NCI-H2171 (cell line): ENCODE measurements at regions not wholly inside any gene's neighbourhood (a gene's known extent, or its start where the extent isn't known, plus 50 kb on each side); places are given as distances from the start of the nearest gene placed in this dataset.
"Not testable (repeated sequence)": the region's sequence is repeated elsewhere in the genome, so short reads cannot be mapped to it uniquely, and the experiment has no call there.

Experiments
- DNase-seq: peaks from one replicate; lab custom pipeline; 2025; lab: John Stamatoyannopoulos, UW

DNA sequence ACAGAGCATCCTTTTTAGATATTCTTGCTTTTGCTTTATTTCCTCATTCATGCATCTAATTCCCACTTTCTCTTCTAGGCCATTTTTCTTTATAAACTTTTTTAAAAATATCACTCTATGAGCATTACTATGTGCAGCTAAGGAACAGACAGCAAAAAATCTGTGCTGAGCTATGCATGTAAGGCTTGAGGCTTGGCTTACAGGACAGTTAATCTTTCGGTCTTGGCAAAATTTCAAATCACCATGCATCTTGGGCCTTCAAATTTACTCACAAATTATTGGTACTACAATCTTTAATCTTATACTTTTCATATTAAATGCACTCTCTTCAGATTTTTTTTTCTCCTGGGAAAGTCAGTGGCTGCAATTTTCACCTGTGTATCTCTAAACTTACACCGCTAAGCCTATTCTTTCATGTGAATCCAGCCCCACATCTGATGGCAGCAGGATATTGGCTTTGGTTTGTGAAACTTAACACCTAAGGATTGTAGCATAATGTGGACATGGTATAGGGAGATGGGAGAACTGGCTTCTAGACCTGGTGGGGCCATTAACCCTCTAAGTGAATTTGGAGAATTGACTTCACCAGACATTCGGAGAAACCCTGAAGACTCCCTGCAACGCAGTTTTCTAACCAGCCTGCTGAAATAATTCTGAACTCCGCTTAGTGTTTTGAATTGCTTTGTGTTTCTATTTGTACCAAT lies 278.3 kb downstream of the SPRY1 start:
- DNase-seq = no peak

DNA sequence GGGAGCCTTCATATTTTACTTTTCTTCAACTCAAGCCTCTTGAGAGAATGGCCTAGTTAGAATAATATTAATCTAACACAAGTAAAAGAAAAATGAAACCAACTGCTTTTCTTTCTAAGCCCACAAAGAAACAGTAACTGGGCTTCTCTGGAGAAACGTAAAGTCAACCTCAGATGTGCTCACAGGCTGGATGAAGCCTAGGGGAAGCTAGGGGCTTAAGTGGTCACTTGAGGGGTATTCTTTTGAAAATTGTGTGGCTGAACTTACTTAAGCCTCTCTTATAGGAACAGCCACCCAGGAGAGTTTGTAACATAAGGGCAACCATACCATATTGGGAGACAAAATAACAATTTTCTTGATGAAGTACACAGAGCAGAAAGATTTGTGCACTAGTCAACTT lies 279.0 kb downstream of the SPRY1 start:
- no peak for DNase-seq

GRCh38 chr4:123676071-123676889 lies 279.7 kb downstream of the SPRY1 start:
- no peak for DNase-seq

- DNase-seq = peak; percentile 46
Measured at GRCh38 chr4:123676890-123677229, 280.3 kb downstream of the SPRY1 start.

DNA sequence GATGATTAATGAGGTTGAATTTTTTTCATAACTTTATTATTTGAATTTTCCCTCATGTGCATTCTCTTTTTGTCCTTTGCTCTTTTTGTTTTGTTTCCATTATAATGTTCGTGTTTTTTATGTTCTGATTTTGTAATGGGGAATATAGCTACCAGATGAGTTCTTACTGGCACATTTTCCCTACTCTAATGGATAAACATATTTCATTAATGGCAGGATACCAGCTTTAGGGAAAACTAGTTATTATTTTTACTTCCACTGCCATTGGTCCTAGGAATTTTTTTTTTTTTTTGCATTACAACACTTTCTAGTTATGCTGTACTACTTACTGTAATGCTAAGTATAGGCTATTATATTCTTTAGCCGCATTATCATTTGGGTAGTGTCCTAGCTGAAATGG lies 286.3 kb downstream of the SPRY1 start:
- no peak for DNase-seq

DNA sequence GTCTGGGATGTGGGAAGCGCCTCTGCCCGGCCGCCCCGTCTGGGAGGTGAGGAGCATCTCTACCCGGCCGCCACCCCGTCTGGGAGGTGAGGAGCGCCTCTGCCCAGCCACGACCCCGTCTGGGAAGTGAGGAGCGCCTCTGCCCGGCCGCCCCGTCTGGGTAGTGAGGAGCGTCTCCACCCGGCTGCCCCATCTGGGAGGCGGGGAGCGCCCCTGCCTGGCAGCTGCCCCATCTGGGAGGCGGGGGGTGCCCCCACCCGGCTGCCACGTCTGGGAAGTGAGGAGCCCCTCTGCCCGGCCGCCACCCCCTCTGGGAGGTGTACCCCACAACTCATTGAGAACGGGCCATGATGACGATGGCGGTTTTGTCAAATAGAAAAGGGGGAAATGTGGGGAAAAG lies 288.3 kb downstream of the SPRY1 start:
- DNase-seq = not testable (repeated sequence)

DNA sequence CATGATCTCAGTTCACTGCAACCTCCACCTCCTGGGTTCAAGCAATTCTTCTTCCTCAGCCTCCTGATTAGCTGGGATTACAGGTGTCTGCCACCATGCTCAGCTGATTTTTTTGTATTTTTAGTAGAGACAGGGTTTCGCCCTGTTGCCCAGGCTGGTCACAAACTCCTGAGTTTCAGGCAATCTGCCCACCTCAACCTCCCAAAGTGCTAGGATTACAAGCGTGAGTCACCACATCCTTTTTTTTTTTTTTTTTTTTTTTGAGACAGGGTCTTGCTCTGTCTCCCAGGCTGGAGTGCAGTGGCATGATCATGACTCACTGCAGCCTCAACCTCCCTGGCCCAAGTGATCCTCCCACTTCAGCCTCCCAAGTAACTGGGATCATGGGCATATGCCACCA lies 298.9 kb downstream of the SPRY1 start:
- DNase-seq = not testable (repeated sequence)

DNA sequence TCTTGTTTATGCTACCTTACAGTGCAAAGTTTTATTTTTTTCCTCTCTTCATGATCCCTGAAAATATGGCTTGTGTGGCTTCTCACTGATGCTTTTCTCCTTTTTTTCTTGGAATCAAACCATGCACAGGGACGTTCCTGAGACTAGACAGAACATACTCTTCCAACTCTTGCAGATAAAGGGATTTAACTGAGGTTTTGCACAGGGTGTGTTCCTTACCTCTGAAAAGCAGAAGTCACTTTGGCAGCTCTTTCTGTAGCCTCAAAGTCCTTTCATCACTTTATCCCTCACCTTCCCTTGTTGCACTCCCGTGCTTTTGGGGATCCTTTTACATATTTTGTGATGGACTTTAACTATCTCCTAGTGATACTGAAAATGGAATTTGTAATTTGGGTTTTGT lies 300.1 kb downstream of the SPRY1 start:
- DNase-seq = no peak

DNA sequence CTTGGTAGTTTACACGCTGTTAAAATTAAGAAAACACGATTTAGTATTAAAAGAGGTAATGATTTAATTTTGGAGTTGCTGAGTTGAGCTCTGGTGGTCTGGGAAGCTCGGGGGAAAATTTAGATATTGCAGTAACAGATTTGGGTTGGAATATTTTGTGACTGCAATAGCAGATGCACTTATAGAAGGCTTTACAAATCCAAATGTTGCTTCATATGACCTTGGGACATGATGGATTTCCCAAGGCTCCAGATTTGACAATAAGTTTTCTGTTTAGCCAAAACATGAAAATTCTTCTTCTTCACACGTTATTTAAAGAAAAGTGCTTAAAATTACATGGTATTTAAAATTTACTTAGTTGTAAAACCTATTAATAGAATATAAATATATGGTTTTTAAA lies 302.0 kb downstream of the SPRY1 start:
- no peak for DNase-seq

DNA sequence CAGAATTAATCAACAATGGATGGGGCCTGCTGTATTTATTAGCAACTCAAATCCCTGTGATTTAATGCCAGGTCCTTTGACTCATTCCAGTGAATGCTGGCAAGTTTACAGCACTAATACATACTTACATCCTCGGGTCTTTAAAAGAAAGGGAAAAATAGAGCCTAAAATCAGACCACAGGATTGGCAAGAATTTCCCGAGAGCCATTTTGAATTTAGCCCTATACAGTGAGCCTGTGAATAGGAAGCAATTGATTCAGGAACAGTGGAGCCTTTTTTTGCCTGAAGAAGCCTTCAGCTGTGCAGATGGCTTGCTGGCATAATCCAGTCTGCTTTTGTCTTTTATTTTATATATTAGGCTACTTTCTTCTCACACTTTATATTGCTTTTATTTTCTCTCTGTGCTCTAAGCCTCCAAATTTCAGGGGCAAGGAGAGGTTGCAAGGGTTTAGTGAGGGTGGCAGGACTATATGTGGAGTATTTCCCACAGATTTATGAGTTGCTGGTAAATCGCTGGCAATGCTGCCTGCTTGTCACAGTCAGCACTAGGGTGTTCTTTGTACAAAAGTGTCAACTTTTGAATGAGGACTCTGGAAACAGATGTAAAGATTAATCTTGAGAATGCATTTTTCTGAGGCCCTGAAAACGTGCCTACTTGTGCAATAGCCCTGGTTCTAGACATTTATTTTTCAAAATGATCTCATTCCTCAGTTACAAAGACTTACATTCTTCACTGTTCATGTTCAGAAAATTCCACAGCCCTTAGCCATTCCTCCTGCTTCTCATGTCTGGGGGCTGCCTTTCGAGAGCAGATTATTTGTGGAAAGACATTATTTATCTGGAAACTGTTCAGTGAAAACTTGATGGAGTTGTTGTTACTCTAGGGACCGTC lies 303.5 kb downstream of the SPRY1 start:
- DNase-seq = no peak

DNA sequence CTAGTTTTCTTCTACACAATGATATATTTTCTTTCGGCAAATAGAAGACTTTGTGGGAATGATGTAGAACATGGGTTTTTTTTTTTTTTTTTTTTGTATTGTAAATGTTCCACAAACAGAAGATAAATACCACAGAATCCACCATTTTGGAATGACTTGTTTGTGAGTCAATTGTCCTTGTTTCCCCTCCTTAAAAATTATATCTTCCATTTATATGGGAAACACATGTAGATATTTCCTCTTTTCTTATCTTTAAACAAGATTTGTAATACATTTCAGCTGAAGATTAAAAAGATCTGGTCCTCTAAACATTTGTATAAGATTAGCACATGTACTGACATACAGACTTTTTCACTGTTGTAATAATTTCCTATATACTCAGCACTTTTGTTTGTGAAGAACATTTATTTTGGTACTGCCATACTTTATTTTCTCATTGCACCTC lies 304.6 kb downstream of the SPRY1 start:
- no peak for DNase-seq

DNA sequence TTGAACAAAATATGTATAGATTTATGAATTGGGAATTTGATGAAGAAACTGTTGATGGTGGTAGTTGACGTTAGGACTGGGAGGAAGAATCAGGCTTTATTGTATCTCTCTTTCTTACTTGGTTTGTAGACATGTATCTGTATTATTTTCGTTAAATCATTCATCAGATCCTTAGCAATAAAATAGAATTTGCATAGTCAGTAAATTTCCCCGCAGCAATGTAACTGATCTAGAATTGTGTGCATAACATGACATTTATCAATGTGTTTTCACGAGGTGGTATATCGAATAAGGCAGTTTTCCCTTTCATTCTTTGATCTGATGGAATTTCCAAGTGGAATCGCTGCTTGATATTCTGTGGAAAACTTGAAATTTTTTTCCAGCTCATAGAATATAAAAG lies 308.8 kb downstream of the SPRY1 start:
- no peak for DNase-seq

GRCh38 chr4:123706973-123707372 lies 310.4 kb downstream of the SPRY1 start:
- no peak for DNase-seq

GRCh38 chr4:123708902-123709301 lies 312.3 kb downstream of the SPRY1 start:
- DNase-seq = no peak

GRCh38 chr4:123709336-123709735 lies 312.7 kb downstream of the SPRY1 start:
- no peak for DNase-seq

DNA sequence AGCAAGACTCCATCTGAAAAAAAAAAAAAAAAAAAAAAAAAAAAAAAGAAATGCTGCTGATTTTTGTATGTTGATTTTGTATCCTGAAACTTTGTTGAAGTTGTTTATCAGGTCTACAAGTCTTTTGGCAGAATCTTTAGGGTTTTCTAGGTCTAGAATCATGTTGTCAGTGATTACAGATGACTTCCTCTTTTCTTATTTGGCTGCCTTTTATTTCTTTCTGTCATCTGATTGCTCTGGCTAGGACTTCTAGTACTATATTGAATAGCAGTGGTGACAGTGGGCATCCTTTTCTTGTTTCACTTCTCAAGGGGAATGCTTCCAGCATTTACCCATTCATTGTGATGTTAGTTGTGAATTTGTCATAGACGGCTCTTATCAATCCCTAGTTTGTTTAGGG lies 334.4 kb downstream of the SPRY1 start:
- no peak for DNase-seq

- DNase-seq = no peak
Measured at GRCh38 chr4:123737156-123737555, 340.6 kb downstream of the SPRY1 start.

- no peak for DNase-seq
Measured at GRCh38 chr4:123739806-123740205, 343.2 kb downstream of the SPRY1 start.

GRCh38 chr4:123740236-123740635 lies 343.6 kb downstream of the SPRY1 start:
- DNase-seq = no peak

DNA sequence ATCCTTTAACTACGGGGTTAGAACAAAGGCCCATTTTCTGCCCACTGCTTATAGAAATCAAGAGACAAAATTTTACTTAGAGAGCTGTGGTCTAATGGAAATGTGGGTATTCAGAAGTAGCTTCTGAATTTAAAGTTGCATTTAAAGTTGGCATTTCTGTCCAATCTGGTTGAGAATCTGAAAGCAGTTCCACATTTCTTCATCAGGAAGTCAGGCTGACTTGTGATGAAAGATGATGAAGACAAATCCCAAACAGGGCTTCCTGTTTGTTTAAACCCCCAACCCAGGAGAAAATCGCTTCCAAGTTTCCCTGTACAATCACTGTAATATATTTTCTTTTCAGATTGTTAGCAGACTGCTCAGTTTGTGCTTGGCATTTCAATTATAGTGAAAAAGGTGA lies 345.3 kb downstream of the SPRY1 start:
- DNase-seq = no peak

DNA sequence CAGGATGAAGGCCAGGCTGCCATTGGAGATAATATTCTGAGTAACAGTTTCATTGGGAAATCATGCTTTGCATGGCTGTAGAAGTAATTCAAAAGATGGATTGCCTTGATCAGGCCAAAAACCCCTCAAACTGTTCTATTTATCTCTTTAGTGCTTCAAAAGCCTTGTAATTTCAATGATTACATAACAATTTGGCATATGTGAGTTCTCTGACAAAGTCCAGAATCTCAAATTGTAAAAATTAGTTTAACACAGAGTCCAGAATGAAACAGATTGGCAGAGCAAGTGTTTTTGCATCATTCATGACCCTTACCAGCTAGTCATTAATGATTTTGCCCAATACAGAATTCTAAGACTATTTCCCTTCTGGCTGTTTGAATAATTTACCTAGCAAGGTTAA lies 347.3 kb downstream of the SPRY1 start:
- DNase-seq = no peak

- DNase-seq = no peak
Measured at GRCh38 chr4:123744664-123745290, 348.2 kb downstream of the SPRY1 start.
